Femur (tissue), 1 donor: ENCODE measurements at regions not wholly inside any gene's neighbourhood (a gene's known extent, or its start where the extent isn't known, plus 50 kb on each side); places are given as distances from the start of the nearest gene placed in this dataset.
"Not testable (repeated sequence)": the region's sequence is repeated elsewhere in the genome, so short reads cannot be mapped to it uniquely, and the experiment has no call there.

Experiments
- DNase-seq: peaks from one replicate; pipeline ENCODE4 v3.0.0-alpha.2; 2017

- no peak for DNase-seq
These were observed 246.8 kb upstream of the SFSWAP start for GRCh38 chr12:131464081-131464480.

GRCh38 chr12:131466306-131466705, 244.6 kb upstream of the SFSWAP start:
- DNase-seq = no peak

DNA sequence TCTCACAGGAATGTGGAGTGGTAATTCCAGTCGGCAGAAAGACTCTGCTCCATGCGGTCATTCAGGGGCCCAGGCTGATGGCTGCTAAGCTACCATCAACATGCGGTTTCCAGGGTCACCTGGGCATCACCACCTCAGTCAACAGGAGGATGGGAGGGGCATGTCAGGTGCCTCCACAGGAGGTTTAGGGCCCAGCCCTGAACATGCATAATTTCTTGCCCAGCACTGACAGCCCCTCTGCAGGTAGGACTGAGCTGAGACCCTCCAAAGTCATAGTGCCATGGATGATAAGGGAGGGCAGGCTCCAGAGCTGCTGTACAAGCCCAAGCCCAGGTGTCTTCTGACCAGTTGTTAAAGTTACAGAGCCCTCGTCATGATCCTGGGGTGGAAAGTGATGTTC, 244.0 kb upstream of the SFSWAP start:
- no peak for DNase-seq

GRCh38 chr12:131468206-131468605, 242.7 kb upstream of the SFSWAP start:
- DNase-seq = no peak

DNA sequence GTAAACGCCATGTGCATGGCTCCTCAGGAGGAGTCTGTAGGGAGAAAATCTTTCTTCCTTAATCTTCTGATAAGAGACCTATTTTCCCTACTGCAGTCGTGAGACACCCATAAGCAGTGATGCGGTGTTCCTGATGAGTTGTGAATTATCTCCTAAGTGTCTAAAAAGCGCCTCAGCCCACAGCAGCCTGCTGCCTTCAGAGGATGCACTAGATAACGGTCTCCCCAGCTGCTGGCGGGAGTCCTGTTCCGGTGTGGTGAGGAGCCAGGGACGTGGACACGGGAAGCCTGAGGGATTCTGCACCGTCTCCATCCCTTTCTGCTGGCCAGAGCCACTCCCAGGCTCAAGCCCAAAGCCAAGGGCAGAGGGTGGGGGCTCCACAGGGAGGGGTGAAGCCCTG, 240.9 kb upstream of the SFSWAP start:
- DNase-seq = not testable (repeated sequence)

GRCh38 chr12:131471271-131471905, 239.5 kb upstream of the SFSWAP start:
- DNase-seq = no peak

DNA sequence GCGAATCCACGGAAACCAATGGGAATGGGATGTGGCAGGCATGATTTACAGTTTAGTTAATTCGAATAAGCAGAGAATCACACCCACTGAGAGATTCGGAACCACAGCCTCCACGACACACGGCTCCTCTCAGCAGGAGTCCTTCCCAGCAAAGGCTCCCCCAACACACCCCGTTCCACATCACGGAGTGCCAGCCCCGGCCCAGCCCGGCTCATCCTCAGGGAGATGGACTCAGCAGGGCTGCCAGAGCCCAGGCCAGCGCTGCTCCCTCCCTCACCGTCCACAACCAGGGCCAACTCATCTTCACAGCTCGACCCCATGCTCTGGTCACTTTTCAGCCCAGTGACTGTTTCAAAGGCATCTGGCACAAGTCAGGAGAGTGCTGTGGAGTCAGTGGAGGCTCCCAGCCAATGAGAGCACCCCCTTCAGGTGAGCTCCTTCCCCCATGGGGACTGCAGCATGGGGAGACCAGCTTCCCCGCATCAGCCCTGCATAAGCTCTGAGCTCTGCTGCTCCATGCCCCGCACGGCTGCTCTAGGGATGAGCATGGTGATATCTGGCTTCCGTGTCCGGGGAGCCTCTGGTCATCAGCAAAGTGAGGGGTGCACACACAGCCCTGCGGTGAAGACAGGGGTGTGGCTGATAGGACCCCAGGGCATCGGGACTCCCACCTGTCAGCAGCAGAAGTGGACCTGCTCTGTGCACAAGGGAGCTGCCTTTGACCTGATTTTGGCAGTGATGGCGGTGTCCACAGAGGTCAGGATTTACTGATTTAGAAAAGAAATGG, 238.8 kb upstream of the SFSWAP start:
- DNase-seq = no peak

GRCh38 chr12:131473261-131473660, 237.6 kb upstream of the SFSWAP start:
- no peak for DNase-seq

DNA sequence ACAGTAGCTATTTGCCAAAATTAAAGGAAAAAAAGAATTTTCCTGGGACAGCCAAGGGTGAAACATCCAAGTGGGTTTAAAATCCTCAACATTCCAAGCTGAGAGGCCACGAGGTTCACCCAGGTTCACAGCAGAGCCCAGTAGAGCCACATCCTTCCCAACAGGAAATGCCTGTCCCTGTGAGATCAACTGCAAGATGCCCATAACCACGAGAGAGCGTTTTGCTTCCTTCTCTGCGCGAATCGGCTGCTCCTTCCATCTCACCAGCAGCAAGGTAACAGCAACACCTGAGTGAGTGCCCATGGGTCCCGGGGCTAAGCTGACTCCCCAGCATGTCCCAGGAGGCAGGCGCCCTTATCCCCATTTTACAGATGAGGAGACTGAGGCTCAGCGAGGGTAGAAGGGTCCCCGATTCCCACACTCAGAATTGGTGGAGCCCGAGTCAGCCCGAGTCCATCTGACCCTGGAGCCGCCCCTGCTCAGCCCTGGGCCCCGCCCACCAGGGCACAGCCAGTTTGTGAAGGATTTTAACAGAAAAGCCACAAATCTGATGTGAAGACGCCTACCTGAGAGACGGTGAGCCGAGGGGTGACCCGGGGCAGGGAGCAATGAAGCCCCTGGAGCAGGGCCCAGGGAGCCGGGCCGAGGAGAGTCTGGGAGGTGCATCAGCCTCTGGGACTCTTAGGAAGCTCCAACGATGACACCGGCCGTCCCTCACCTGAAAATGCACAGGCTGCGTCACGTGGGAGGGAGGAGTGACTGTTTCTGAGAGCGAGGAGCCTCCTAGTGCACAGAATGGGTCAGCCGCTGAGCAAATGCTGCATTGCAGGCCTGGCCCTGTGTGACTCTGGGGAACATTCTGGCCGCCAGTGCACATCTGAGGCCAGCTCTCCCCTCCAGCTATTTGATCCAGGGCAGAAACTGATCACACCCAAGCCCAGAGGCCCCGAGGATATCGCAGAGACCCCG, 236.9 kb upstream of the SFSWAP start:
- no peak for DNase-seq

DNA sequence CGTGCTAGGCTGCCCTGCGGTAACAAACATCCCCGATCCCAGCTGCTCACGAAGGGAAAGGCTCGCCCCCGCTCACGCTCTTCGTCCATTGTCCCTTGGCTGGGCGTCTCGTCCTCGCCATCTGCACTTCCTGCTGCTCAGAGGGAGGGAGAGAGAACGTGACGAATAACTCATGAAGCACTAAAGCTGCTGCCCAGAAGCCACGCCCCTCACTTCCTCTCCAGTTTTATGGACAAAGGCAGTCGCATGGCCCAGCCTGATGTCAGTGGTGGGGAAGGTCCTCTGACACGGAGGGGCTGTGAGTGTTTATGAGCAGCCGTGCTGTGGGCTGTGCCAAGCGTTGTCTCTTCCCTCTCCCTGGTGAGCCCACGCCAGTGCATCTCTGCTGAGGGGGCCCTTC, 235.9 kb upstream of the SFSWAP start:
- not testable (repeated sequence) for DNase-seq

DNA sequence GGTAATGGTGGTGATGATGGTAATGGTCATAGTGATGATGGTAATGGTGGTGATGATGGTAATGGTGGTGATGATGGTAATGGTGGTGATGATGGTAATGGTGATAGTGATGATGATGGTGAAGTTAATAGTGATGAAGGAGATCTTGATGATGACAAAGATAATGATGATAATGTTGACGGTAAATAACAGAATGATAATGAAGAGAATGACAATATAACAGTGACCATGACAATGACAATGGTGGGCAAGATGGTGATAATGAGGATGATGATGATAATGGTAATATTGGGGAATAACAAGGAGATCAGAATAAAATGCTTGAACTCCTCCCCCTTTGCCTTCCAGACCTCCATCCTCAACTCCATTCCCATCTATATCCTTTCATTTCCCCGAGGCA, 233.3 kb upstream of the SFSWAP start:
- no peak for DNase-seq

DNA sequence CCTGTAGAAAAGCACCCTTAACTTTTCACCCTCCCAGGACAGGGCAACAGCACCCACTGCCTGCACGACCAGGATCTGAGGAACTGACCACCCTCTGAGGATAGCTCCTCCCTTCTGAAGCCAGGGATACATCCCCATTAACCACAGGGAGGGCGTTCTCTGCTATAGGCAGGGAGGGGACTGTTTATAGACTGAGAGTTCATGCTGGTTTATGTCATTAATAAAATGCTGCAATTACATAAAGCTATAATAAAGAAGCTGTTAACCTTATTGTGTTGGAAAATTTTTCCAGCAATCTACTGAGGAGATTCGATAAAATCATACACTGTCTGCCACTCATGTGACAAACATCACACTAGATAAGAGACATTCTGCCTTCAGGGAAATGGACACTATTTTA, 232.4 kb upstream of the SFSWAP start:
- DNase-seq = peak; percentile 8

GRCh38 chr12:131482199-131482598, 228.7 kb upstream of the SFSWAP start:
- DNase-seq = peak; percentile 8

DNA sequence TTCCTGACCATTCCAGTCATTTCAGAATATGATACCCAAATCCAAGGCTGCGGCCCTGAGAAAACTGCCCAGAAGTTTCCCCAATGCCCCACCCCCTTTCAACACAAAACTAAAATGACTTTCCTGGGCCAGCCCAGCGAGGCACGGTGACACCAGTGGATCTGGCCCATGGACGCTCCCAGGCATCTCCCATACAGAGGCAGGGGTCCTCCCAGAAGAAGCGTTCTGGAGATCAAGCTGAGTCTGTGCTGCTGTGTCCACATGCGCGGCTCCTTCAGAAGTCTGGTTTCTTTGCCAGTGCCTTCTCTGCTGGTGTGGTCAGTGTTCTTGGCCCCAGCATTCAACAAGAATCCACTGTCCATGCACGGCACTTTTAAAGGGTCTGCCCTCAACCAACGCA, 228.2 kb upstream of the SFSWAP start:
- DNase-seq = no peak

- DNase-seq = no peak
These were observed 224.2 kb upstream of the SFSWAP start for GRCh38 chr12:131486451-131487230.

DNA sequence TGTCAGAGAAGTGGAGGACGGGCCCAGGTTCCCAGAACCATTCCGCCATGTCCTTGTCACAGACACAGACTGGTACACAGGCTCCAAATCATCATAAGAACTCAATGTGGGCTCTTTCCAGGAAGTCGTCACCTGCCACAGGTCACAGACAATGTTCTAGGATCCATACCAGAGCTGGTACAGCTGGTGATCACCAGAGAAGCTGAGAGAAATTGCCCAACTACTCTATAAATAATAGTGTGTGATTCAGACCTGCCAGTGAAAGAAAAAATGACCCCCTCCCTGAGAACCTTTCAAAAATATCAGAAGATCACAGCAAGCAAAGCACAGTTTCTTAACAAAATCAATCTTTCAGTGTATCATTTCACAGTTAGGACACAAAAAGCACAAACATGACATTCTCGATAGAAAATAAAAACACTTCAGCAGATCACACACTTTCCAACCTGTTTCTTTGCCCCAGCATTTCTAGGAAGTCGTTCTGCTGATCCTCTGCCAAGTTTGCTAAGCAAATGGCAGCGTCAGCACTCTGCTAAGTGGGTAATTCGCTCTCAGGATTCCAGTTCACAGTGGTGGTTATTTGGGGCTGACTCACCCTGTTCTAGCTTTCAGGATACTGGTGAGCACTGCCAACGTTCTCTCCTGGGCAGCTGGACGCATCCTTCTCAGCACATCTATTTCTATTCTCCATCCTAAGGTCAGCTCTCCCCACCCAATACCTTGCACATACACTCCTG, 223.3 kb upstream of the SFSWAP start:
- DNase-seq = peak; percentile 51

GRCh38 chr12:131489718-131490117, 221.2 kb upstream of the SFSWAP start:
- no peak for DNase-seq

GRCh38 chr12:131491155-131491554, 219.7 kb upstream of the SFSWAP start:
- DNase-seq = no peak

- DNase-seq = no peak
These were observed 218.9 kb upstream of the SFSWAP start for GRCh38 chr12:131491916-131492490.

DNA sequence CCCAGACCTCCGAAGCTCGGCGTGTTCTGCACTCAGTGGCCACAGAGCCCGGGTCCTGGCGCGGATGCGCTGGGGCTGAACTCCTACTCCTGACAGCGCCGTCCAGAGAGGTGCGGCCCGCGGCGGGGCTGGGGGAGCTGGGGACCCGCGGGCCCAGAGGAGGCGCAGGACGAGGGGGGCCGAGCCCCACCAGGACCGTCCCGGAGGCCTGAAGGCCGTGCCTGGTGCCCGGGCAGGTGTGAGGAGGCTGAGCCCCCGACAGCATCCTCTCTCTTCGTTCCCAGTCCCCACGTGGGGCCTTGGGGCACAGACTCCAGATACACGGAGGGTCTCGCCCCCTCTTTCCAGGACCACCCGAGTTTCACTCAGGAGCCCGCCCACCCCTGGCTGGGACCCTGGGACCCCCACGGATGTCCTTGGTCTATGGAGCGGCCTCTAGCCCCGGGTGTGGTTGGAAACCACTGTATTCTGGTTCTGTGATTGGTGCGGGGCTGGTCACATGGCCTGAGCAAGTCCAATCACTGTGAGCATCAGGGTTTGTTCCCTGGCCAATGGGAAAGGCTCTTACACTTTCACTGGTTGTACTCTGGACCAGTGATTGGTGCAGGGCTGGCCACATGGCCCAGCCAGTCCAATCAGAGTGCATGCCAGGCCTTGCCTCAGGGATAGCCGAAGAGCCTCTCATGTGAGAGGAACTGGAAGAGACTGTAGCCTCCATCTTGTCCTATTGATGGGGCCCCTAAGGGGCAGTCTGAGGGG, 217.6 kb upstream of the SFSWAP start:
- peak; percentile 9 for DNase-seq

- DNase-seq = peak; percentile 5
These were observed 216.7 kb upstream of the SFSWAP start for GRCh38 chr12:131494216-131494615.
